DMS153 (cell line): ENCODE measurements at regions not wholly inside any gene's neighbourhood (a gene's known extent, or its start where the extent isn't known, plus 50 kb on each side); places are given as distances from the start of the nearest gene placed in this dataset.
"Not testable (repeated sequence)": the region's sequence is repeated elsewhere in the genome, so short reads cannot be mapped to it uniquely, and the experiment has no call there.

ENCODE experiments used
- DNase-seq: peaks from one replicate; lab custom pipeline; 2025; lab: John Stamatoyannopoulos, UW

GRCh38 chr12:131418884-131419283, 292.0 kb upstream of the SFSWAP start:
- DNase-seq = no peak

- no peak for DNase-seq
Measured at GRCh38 chr12:131420867-131421447, 289.9 kb upstream of the SFSWAP start.

- DNase-seq = no peak
Measured at GRCh38 chr12:131421509-131422186, 289.2 kb upstream of the SFSWAP start.

GRCh38 chr12:131422187-131422520, 288.7 kb upstream of the SFSWAP start:
- DNase-seq = no peak

- no peak for DNase-seq
Measured at GRCh38 chr12:131422744-131423143, 288.1 kb upstream of the SFSWAP start.

- DNase-seq = no peak
Measured at GRCh38 chr12:131424270-131424669, 286.6 kb upstream of the SFSWAP start.

GRCh38 chr12:131425112-131426075, 285.5 kb upstream of the SFSWAP start:
- DNase-seq = no peak

- DNase-seq = no peak
Measured at GRCh38 chr12:131428091-131428685, 282.7 kb upstream of the SFSWAP start.

- not testable (repeated sequence) for DNase-seq
Measured at GRCh38 chr12:131429221-131429620, 281.7 kb upstream of the SFSWAP start.

- not testable (repeated sequence) for DNase-seq
Measured at GRCh38 chr12:131429697-131430096, 281.2 kb upstream of the SFSWAP start.

GRCh38 chr12:131430158-131430742, 280.6 kb upstream of the SFSWAP start:
- DNase-seq = no peak

GRCh38 chr12:131431126-131431655, 279.7 kb upstream of the SFSWAP start:
- not testable (repeated sequence) for DNase-seq

- DNase-seq = no peak
Measured at GRCh38 chr12:131432532-131433260, 278.2 kb upstream of the SFSWAP start.

- DNase-seq = no peak
Measured at GRCh38 chr12:131434208-131435125, 276.4 kb upstream of the SFSWAP start.

- no peak for DNase-seq
Measured at GRCh38 chr12:131436922-131437705, 273.8 kb upstream of the SFSWAP start.

GRCh38 chr12:131437706-131438492, 273.0 kb upstream of the SFSWAP start:
- DNase-seq = no peak

GRCh38 chr12:131438493-131438835, 272.4 kb upstream of the SFSWAP start:
- DNase-seq = not testable (repeated sequence)

GRCh38 chr12:131438881-131439280, 272.0 kb upstream of the SFSWAP start:
- DNase-seq = no peak
